ENCODE measurements at regions not wholly inside any gene's neighbourhood (a gene's known extent, or its start where the extent isn't known, plus 50 kb on each side); places are given as distances from the start of the nearest gene placed in this dataset.

GRCh38 chr3:27656790-27657189, 65.3 kb downstream of the EOMES start:
- TF ChIP-seq, protein P1, sequence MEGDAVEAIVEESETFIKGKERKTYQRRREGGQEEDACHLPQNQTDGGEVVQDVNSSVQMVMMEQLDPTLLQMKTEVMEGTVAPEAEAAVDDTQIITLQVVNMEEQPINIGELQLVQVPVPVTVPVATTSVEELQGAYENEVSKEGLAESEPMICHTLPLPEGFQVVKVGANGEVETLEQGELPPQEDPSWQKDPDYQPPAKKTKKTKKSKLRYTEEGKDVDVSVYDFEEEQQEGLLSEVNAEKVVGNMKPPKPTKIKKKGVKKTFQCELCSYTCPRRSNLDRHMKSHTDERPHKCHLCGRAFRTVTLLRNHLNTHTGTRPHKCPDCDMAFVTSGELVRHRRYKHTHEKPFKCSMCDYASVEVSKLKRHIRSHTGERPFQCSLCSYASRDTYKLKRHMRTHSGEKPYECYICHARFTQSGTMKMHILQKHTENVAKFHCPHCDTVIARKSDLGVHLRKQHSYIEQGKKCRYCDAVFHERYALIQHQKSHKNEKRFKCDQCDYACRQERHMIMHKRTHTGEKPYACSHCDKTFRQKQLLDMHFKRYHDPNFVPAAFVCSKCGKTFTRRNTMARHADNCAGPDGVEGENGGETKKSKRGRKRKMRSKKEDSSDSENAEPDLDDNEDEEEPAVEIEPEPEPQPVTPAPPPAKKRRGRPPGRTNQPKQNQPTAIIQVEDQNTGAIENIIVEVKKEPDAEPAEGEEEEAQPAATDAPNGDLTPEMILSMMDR (IDR thresholded peaks at IDR 0.05): no peak
- no peak for TF ChIP-seq POLR2A (IDR thresholded peaks at IDR 0.05)
- intact Hi-C loops (cut with DNase I): loop anchor here (10.0 kb wide), 1 partner anchor 332 kb away; no protein-coding TSS in a partner anchor
- Histone ChIP-seq H3K27me3 (no peaks in the 10 kb centered on the region), H3K4me1 (no peaks in the 10 kb centered on the region), H3K36me3 (replicated peaks in 1 of 2; ENCODE audit: insufficient read depth in 1 of 2, low read depth in 2 of 2) (no peaks in the 10 kb centered on the region), H3K27ac (no peak overlapping the region), H3K4me3 (no peak overlapping the region), H3K9me3 (no peaks in the 10 kb centered on the region)
- DNase-seq: no peak
- WGBS, 2 donors: 92 to 94% methylated on average over 1 of the region's 1 CpG
- no peak for ATAC-seq

DNA sequence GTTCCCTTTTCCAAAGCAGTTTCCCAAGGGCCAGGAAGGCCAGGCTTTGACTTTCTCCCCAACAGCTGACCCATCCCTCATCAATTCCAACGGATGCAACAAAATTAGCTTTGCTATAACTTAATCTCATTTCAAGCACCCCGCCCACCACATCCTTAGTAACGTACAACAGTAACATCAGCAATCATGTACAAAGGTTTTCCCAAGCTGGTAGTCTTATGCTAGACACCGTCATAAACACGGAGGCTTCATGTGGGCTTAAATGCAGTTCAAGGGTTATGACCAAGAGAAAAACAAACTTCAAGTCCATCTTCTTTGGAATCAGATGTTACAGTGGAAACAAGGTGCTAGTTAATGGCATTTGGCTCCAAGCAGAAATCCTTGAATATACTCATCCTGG, 66.6 kb downstream of the EOMES start:
- DNase-seq (no peak), ATAC-seq (no peak)
- WGBS, 2 donors: 77 to 81% methylated on average over 5 of the region's 5 CpGs
- TF ChIP-seq, protein P1 (IDR thresholded peaks at IDR 0.05): no peak
- TF ChIP-seq POLR2A (IDR thresholded peaks at IDR 0.05): no peak
- Histone ChIP-seq H3K27me3 (no peaks in the 10 kb centered on the region), H3K36me3 (replicated peaks in 1 of 2; ENCODE audit: insufficient read depth in 1 of 2, low read depth in 2 of 2) (no peaks in the 10 kb centered on the region), H3K27ac (no peak overlapping the region), H3K9me3 (no peaks in the 10 kb centered on the region), H3K4me3 (no peak overlapping the region), H3K4me1 (no peaks in the 10 kb centered on the region)
- intact Hi-C loops (cut with DNase I): loop anchor here (10.0 kb wide), 1 partner anchor 331 kb away; no protein-coding TSS in a partner anchor

- 76 to 79% methylated on average over 3 of the region's 3 CpGs for WGBS, 2 donors
- intact Hi-C loops (cut with DNase I): loop anchor here (10.0 kb wide), 1 partner anchor 329 kb away; no protein-coding TSS in a partner anchor
- ATAC-seq: no peak
These were observed 68.1 kb downstream of the EOMES start for GRCh38 chr3:27653803-27654558.

DNA sequence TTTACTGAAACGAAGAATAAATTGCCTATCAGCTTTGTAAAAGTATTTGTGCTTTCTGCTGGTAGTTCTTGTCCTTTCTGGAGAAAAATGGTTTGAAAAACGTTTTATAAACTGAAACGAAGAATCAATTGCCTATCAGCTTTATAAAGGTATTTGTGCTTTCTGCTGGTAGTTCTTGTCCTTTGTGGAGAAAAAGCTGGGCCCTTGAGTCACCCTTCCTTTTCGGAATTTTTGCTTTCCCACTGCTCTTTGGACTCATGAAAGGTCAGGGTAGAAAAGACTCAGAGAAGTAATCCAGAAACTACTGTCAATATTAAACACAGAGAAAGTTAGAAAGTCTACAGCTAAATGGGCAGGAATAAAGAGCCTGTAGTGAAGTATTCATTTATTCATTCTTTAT, 72.8 kb downstream of the EOMES start:
- WGBS, 2 donors: 46% methylated on average over 4 of the region's 4 CpGs
- TF ChIP-seq, protein P1 (IDR thresholded peaks at IDR 0.05): no peak
- TF ChIP-seq POLR2A (IDR thresholded peaks at IDR 0.05): no peak
- no peak overlapping the region for H3K27ac ChIP-seq

More at GRCh38 chr3:27653803-27654558, 68.1 kb downstream of the EOMES start:
- Histone ChIP-seq H3K4me3 (no peak overlapping the region), H3K9me3 (no peaks in the 10 kb centered on the region), H3K36me3 (replicated peaks in 1 of 2; ENCODE audit: insufficient read depth in 1 of 2, low read depth in 2 of 2) (no peaks in the 10 kb centered on the region), H3K27ac (no peak overlapping the region), H3K4me1 (no peaks in the 10 kb centered on the region), H3K27me3 (no peaks in the 10 kb centered on the region)
- TF ChIP-seq, protein P1 (IDR thresholded peaks at IDR 0.05): no peak
- TF ChIP-seq POLR2A (IDR thresholded peaks at IDR 0.05): no peak
- DNase-seq: no peak

DNA sequence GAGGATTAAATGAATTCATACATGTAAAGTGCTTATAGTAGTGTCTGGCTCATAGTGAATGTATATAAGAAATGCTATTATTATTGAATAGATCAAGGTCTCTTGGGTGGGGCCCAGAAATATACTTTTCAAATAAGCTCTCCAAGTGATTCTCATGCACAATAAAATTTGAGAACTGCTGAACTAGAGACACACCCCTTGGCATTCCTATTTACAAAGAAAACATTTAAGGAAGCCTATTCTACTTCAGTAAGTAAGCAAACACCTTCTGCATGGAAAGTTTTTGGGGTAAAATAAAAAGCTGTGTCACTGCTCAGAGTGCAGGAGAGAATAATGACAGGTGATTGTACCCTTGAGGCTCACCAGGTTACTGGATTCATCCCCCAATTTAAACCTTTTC, 75.2 kb downstream of the EOMES start:
- intact Hi-C loops (cut with DNase I): no loop called here
- no peak overlapping the region for H3K27ac ChIP-seq
- DNase-seq (no peak), ATAC-seq (no peak)
- H3K4me1 ChIP-seq: peaks cover 11% of the 10 kb centered on the region
- H3K36me3 ChIP-seq (replicated peaks in 1 of 2; ENCODE audit: insufficient read depth in 1 of 2, low read depth in 2 of 2): no peaks in the 10 kb centered on the region
- H3K4me3 ChIP-seq: no peak overlapping the region
- TF ChIP-seq POLR2A (IDR thresholded peaks at IDR 0.05): no peak
- no peaks in the 10 kb centered on the region for H3K9me3 ChIP-seq
- H3K27me3 ChIP-seq: no peaks in the 10 kb centered on the region

More for the DNA sequence above, 72.8 kb downstream of the EOMES start:
- DNase-seq (no peak), ATAC-seq (no peak)
- intact Hi-C loops (cut with DNase I): no loop called here
- no peaks in the 10 kb centered on the region for H3K36me3 ChIP-seq (replicated peaks in 1 of 2; ENCODE audit: insufficient read depth in 1 of 2, low read depth in 2 of 2)
- no peaks in the 10 kb centered on the region for H3K9me3 ChIP-seq
- no peak overlapping the region for H3K4me3 ChIP-seq
- H3K4me1 ChIP-seq: no peaks in the 10 kb centered on the region
- no peaks in the 10 kb centered on the region for H3K27me3 ChIP-seq

Measured in body of pancreas (tissue), 4 donors.